Activated CD4-positive, alpha-beta T cell treated with anti-CD3 and anti-CD28 coated beads for 36 hours (primary cell): ENCODE measurements at regions not wholly inside any gene's neighbourhood (a gene's known extent, or its start where the extent isn't known, plus 50 kb on each side); places are given as distances from the start of the nearest gene placed in this dataset.

Source experiments
- ATAC-seq: fragments of 200-7000 bp; cut with Tn5 transposase; one replicate; pipeline ENCODE4 v1.10.0; 2021; ENCODE audit warnings: mild to moderate bottlenecking, moderate library complexity
- CTCF ChIA-PET: fragments of 350-600 bp; sonication (Branson Sonifier 250); formaldehyde crosslinking; loops from one replicate; lab custom pipeline; 2021; ENCODE audit warnings: antibody characterized with exemption; lab: Charles Lee
- POLR2A ChIA-PET: fragments of 350-600 bp; sonication (Branson Sonifier 250); formaldehyde crosslinking; loops from one replicate; lab custom pipeline; 2021; ENCODE audit warnings: antibody characterized with exemption, inconsistent platforms; lab: Charles Lee
- DNase-seq: peaks from one replicate; pipeline ENCODE4 v3.0.0-alpha.2; 2020
- H3K27ac Mint-ChIP-seq: one replicate; pipeline ENCODE4 v1.8.0; 2021; ENCODE audit warnings: mixed read lengths
- H3K27me3 Mint-ChIP-seq: one replicate; pipeline ENCODE4 v1.8.0; 2021; ENCODE audit warnings: mixed read lengths
- H3K36me3 Mint-ChIP-seq: one replicate; pipeline ENCODE4 v1.8.0; 2021; ENCODE audit warnings: low read depth, mixed read lengths
- H3K4me1 Mint-ChIP-seq: one replicate; pipeline ENCODE4 v1.8.0; 2021; ENCODE audit warnings: mixed read lengths
- H3K4me3 Mint-ChIP-seq: one replicate; pipeline ENCODE4 v1.8.0; 2021; ENCODE audit warnings: mild to moderate bottlenecking, moderate library complexity, mixed read lengths
- H3K9me3 Mint-ChIP-seq: one replicate; pipeline ENCODE4 v1.8.0; 2021; ENCODE audit warnings: low read depth, mixed read lengths
- intact Hi-C, 2 experiments: fragments of 100-400 bp; cut with DNase I in 1 of 2; cut with micrococcal nuclease in 1 of 2; formaldehyde crosslinking; loops; one replicate each; pipeline versions ENCODE4 v1.14.2 to v1.15.1; 2022 to 2024; cut with DNase I, micrococcal nuclease

DNA sequence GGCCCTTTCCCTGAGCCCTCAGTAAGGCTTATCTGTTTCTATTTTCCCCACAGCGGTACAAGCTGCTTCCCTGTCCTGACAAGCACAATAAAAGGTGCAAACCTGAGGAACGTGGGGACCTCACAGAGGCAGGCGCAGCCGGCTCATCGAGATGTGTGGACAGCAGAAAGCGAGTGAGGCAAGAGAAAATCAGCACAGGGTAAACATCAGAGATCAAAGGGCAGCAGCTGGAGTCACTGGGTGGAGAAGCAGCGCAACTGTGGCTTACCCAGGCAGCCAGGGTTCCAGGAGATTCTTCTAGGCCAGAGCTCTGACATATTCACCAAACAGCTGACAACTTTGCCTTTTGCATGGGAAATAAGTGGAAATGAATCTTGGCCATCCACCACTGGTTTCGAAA, 212.6 kb downstream of the WDR11 start:
- Mint-ChIP-seq H3K36me3 (no peaks in the 10 kb centered on the region), H3K4me1 (no peaks in the 10 kb centered on the region), H3K27me3 (peaks cover 2% of the 10 kb centered on the region), H3K4me3 (no peak overlapping the region), H3K27ac (no peak overlapping the region), H3K9me3 (no peaks in the 10 kb centered on the region)
- CTCF ChIA-PET: interaction anchor here (0.6 to 0.7 kb wide), 2 partner anchors 115 to 935 kb away, joined by 3 read pairs; no protein-coding TSS in a partner anchor
- no peak for DNase-seq
- POLR2A ChIA-PET: no interaction called here
- no peak for ATAC-seq
- intact Hi-C loops: no loop called here

DNA sequence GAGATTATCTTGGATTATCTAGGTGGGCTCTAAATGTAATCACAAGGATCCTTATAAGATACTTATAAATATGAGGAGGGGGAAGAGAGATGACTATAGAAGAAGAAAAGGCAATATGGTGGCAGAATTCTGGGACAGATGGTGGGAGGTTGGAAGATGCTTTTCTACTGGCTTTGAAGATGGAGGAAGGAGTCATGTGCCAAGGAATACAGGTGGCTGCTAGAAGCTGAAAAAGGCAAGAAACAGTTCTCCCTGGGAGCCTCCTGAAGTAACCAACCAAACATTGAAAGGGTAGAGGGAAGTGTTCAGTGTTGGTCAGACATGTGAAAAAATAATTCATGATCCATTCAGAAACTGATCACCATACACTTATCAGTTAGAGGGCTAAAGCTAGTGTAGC, 213.3 kb downstream of the WDR11 start:
- no peaks in the 10 kb centered on the region for H3K36me3 Mint-ChIP-seq
- no peak for DNase-seq
- H3K4me1 Mint-ChIP-seq: no peaks in the 10 kb centered on the region
- ChIA-PET CTCF (no interaction called here), POLR2A (no interaction called here)
- no peak overlapping the region for H3K4me3 Mint-ChIP-seq
- no peak overlapping the region for H3K27ac Mint-ChIP-seq
- peaks cover 2% of the 10 kb centered on the region for H3K27me3 Mint-ChIP-seq
- intact Hi-C loops: no loop called here
- ATAC-seq: no peak
- no peaks in the 10 kb centered on the region for H3K9me3 Mint-ChIP-seq

DNA sequence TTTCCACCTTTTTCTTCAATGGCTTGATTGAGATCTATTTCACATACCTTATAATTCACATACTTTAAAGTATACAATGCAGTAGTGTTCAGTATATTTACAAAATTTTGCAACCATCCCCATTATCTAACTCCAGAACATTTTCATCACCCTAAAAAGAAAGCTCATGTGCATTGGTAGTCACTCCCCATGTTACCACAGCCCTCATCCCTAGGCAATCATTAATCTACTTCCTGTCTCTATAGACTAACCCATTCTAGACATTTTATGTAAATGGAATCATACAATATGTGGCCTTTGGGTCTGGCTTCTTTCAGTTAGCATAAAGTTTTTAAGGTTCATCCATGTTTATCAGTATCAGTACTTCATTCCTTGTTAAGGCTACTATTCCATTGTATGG, 214.2 kb downstream of the WDR11 start:
- intact Hi-C loops: no loop called here
- ChIA-PET POLR2A (no interaction called here), CTCF (no interaction called here)
- no peak overlapping the region for H3K4me3 Mint-ChIP-seq
- no peak for ATAC-seq
- no peaks in the 10 kb centered on the region for H3K36me3 Mint-ChIP-seq
- H3K27ac Mint-ChIP-seq: no peak overlapping the region
- peaks cover 2% of the 10 kb centered on the region for H3K27me3 Mint-ChIP-seq
- no peaks in the 10 kb centered on the region for H3K9me3 Mint-ChIP-seq
- DNase-seq: no peak
- H3K4me1 Mint-ChIP-seq: no peaks in the 10 kb centered on the region

DNA sequence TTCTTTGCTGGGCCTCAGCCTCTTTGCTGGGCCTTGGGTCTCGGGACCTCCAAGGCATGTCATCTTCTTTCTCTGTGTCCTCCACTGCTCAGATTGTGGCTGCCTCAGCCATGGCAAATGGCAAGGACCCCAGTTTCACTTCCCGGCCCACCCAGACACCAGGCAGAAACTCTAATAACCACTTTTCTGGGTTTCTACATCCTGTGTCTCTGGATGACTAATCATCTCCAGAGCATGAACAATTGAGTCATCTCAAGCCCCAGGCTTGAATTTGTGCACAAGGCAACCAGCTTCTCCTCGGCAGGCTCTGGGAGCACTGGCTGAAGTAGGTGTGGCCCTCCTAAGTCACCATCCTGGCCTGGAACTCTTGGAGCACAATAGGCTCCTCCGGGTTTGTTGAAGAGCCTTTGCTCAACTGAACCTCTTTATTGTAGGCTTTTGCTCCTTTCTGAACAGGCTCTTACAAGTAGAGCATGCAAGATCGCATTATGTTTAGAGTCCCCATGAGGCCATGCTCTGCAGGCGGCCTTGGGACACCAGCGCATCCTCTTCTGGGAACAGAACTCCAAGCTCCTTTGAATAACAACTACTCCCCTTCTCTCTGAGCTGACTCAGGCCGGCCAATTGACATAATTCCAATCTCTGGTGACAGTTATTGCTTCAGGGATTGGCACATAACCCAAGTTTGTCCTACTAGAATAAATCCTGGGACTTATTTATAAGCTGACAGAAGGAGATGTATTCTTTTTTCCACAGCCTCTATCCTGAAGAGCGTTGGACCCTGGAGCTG, 218.1 kb downstream of the WDR11 start:
- H3K9me3 Mint-ChIP-seq: no peaks in the 10 kb centered on the region
- H3K27ac Mint-ChIP-seq: no peak overlapping the region
- no peak overlapping the region for H3K4me3 Mint-ChIP-seq

DNA sequence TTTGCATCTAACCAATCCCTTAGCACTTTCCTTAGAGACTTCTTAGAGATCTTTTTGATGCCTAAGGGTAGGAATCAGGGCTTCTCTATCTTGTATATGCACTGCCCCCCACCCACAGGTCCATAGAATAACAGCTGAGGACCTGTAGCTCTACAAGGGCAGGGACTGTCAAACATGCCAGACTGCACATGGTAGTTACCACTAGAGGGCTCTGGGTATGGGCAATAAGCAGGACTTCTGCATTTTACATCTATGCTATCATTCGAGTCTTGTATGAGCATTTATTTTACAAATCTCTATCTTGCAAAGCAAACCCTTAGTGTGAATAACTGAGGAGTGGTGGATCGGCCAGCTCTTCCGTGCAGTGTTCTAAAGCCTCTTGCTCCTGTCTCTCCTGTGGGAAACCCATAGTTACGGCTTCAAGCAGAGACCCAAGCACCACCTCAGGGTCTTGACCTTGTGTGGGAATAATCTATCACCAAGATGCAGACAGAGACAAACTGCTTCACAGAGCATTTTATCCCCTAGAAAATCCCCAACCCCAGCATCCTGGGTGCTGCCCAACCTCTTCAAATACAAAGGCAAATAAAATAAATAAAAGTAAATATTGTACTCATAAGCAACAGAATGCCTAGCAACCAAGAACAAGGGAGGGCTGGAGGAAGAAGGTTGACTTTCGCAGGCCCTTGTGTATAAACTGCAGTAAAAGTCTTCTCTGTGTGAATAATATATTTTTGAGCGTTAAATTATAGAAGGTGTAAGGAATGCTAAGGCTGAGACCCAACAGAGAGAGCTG, 219.3 kb downstream of the WDR11 start:
- H3K36me3 Mint-ChIP-seq: no peaks in the 10 kb centered on the region
- ChIA-PET CTCF (no interaction called here), POLR2A (no interaction called here)
- no peak overlapping the region for H3K4me3 Mint-ChIP-seq
- H3K27me3 Mint-ChIP-seq: peaks cover 2% of the 10 kb centered on the region
- DNase-seq (no peak), ATAC-seq (no peak)
- intact Hi-C loops: no loop called here
- no peaks in the 10 kb centered on the region for H3K9me3 Mint-ChIP-seq
- no peak overlapping the region for H3K27ac Mint-ChIP-seq
- no peaks in the 10 kb centered on the region for H3K4me1 Mint-ChIP-seq

More for the DNA sequence above, 218.1 kb downstream of the WDR11 start:
- Mint-ChIP-seq H3K27me3 (peaks cover 2% of the 10 kb centered on the region), H3K4me1 (no peaks in the 10 kb centered on the region), H3K36me3 (no peaks in the 10 kb centered on the region)
- intact Hi-C loops: no loop called here
- ATAC-seq (no peak), DNase-seq (no peak)
- ChIA-PET POLR2A (no interaction called here), CTCF (no interaction called here)

DNA sequence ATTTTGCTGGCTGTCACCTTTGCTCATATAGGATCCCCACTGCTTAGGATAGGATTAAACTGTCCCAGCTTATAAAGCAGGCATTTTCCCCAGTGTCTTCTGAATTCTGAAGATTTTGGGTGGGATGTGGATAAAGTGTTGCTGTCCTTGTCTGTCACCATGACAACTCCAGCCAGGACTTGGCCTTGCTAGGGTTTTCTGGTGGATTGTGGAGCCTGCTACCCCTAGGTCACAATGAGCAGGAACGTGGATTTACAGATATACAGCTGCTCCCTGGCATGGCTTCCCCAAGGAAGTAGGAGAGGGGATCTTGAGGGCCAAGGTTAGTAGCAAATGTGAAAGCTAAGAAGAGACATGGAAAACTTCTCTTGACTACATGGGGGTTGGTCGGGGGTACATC, 220.7 kb downstream of the WDR11 start:
- no peak for ATAC-seq
- Mint-ChIP-seq H3K4me3 (no peak overlapping the region), H3K4me1 (no peaks in the 10 kb centered on the region), H3K9me3 (no peaks in the 10 kb centered on the region), H3K36me3 (no peaks in the 10 kb centered on the region), H3K27me3 (peaks cover 2% of the 10 kb centered on the region), H3K27ac (no peak overlapping the region)
- ChIA-PET CTCF (interaction anchor here (0.6 to 0.7 kb wide), 2 partner anchors 177 to 430 kb away, joined by 3 read pairs; no protein-coding TSS in a partner anchor), POLR2A (no interaction called here)
- DNase-seq: no peak
- intact Hi-C loops: no loop called here

DNA sequence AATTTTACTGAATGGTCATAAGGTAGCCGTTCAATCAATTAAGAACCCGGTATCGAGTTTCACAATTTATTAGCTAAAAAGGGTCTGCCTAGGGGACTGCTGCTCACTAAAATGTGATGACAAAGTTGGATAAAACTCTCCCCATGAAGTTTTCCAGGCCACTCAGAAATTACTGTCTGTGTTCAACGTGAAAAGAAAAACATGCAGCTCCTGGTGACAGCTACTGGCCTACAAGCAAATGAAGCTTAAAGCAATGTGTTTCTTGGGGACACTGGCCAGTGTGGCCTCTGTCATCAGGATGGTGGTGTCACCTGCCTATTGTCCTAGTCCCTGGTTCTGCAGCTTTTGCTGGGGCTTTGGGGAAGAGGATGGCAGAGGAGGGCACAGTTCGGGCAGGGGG, 222.6 kb downstream of the WDR11 start:
- Mint-ChIP-seq H3K27ac (no peak overlapping the region), H3K27me3 (peaks cover 3% of the 10 kb centered on the region), H3K4me3 (no peak overlapping the region), H3K9me3 (no peaks in the 10 kb centered on the region), H3K36me3 (no peaks in the 10 kb centered on the region), H3K4me1 (no peaks in the 10 kb centered on the region)
- DNase-seq (no peak), ATAC-seq (no peak)
- ChIA-PET CTCF (no interaction called here), POLR2A (no interaction called here)
- intact Hi-C loops: no loop called here

DNA sequence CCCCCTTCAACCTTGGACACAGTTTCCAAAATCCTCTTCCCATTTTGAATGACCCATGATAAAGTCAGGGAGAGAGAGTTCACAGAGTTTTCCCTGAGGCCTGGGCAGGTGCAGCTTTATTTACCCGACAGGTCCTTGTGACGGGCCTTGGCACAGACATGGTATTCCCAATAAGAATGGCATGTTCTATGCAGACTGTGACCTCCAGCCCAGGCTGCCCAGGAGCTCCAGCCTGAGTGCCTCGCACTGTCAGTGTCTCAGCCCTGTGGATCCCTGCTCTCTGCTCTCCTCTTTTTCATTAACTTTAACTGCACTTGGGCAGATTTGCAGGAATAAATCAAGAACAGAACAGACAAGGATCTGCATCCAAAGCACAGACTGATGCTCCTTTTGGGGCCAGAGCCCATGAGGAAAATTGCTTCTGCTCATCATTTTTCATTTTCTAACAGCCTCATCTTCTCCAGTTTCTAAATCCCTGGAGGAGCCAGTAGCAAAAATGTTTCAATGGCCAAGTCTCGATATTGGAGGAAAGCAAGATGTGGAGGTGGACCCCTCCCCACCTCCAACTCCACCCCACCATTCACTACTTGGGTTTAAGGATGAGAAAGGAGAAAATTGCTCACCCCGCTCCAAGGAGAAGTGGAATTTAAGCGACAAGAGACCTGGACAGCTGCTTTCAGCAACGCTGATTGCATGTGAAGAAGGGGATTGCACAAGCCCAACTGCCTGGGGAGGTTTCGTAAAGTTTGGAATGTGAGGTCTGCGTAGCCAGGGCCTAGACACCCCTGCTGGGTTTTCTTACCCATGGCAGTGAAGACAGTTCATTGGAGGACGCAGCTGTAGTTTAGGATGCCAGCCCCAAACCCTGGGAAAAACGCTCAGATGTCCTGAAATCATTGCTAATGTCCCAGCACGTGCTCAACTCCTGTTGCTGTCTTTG, 225.9 kb downstream of the WDR11 start:
- H3K4me1 Mint-ChIP-seq: no peaks in the 10 kb centered on the region
- peaks cover 9% of the 10 kb centered on the region for H3K27me3 Mint-ChIP-seq
- no peak for DNase-seq
- POLR2A ChIA-PET: no interaction called here
- no peaks in the 10 kb centered on the region for H3K9me3 Mint-ChIP-seq
- ATAC-seq: no peak
- H3K4me3 Mint-ChIP-seq: no peak overlapping the region
- intact Hi-C loops: no loop called here
- CTCF ChIA-PET: no interaction called here
- H3K27ac Mint-ChIP-seq: no peak overlapping the region
- no peaks in the 10 kb centered on the region for H3K36me3 Mint-ChIP-seq

DNA sequence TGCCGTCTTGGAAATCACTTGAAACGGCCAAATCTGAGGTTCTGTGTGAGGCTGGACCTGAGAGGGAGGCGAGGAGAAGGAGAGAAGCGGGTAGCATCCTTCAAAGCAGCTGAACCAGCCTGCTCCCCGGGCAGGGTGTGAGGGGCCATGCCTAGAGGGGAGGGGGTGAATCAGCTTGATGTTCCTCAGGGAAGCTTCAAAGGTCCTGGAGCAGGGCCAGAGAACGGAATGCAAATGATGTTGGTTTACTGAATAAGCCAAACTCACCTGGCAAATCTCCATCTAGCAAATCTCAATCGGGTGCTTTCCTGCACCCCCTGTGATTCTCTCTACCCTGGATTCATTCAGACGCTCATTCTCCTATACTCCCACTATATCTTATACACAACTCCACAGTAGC, 226.9 kb downstream of the WDR11 start:
- H3K4me1 Mint-ChIP-seq: no peaks in the 10 kb centered on the region
- H3K27ac Mint-ChIP-seq: no peak overlapping the region
- ATAC-seq (no peak), DNase-seq (no peak)
- no peak overlapping the region for H3K4me3 Mint-ChIP-seq
- no peaks in the 10 kb centered on the region for H3K36me3 Mint-ChIP-seq
- POLR2A ChIA-PET: no interaction called here
- H3K27me3 Mint-ChIP-seq: peaks cover 9% of the 10 kb centered on the region
- intact Hi-C loops: no loop called here
- CTCF ChIA-PET: no interaction called here
- no peaks in the 10 kb centered on the region for H3K9me3 Mint-ChIP-seq

DNA sequence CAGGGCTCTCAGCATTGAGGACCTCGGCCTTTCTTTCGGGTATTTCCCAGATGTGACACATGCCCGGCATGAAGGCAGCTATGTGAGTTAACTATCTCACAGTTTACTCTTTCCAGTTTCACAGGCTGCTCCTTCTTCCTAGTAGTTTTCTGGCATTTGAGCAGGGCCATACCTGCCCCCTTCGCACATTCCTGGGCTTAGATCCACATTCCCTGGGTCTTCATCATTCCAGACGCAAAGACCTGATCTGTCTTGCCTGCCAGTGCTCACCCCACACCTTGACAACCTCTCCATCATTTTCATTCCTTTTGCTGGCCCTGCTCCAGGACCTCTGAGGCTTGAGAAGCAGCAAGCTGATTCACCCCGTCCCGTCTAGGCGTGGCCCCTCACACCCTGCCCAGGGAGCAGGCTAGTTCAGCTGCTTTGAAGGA, 227.5 kb downstream of the WDR11 start:
- POLR2A ChIA-PET: no interaction called here
- Mint-ChIP-seq H3K36me3 (no peaks in the 10 kb centered on the region), H3K27ac (no peak overlapping the region), H3K27me3 (peaks cover 9% of the 10 kb centered on the region), H3K4me3 (no peak overlapping the region), H3K9me3 (no peaks in the 10 kb centered on the region), H3K4me1 (no peaks in the 10 kb centered on the region)
- CTCF ChIA-PET: no interaction called here
- no peak for ATAC-seq
- intact Hi-C loops: no loop called here
- DNase-seq: no peak

DNA sequence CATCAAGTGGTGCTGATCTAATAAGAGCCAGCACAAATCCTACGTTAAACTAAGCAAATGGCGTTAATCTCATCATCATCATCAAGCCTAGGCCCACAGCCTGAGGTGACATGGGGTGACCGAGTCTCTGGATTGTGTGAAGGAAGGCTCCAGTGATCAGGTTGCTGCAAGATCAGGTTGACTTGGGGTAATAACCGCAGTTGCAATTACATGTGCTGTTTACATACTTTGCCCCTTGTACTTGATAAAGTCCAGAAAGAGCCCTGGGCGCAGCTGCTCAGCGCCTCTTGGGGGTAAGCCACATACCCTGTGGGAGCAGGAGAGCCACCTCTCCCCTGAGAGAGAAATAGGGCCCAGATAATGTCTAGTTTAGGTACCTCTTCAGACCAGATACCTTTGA, 228.1 kb downstream of the WDR11 start:
- CTCF ChIA-PET: no interaction called here
- POLR2A ChIA-PET: no interaction called here
- intact Hi-C loops: no loop called here
- Mint-ChIP-seq H3K36me3 (no peaks in the 10 kb centered on the region), H3K27ac (no peak overlapping the region), H3K27me3 (peaks cover 9% of the 10 kb centered on the region), H3K4me3 (no peak overlapping the region), H3K9me3 (no peaks in the 10 kb centered on the region), H3K4me1 (no peaks in the 10 kb centered on the region)
- no peak for DNase-seq
- no peak for ATAC-seq
